WTC11 (cell line): ENCODE measurements at regions not wholly inside any gene's neighbourhood (a gene's known extent, or its start where the extent isn't known, plus 50 kb on each side); places are given as distances from the start of the nearest gene placed in this dataset.

Source experiments
- ATAC-seq: fragments of 200-7000 bp; cut with Tn5 transposase; 2 replicates; pipeline ENCODE4 v1.10.0; 2021; ENCODE audit warnings: mild to moderate bottlenecking, moderate library complexity
- CTCF ChIA-PET: fragments of 300-600 bp; sonication (Branson Sonifier 250); formaldehyde crosslinking; loops from one replicate; lab custom pipeline; 2021; ENCODE audit warnings: antibody characterized with exemption; lab: Charles Lee
- POLR2A ChIA-PET: fragments of 350-600 bp; sonication (Branson Sonifier 250); formaldehyde crosslinking; loops from one replicate; lab custom pipeline; 2021; ENCODE audit warnings: antibody characterized with exemption; lab: Charles Lee
- DNase-seq: peaks from one replicate; pipeline ENCODE4 v3.0.0; 2021; ENCODE audit warnings: low spot score
- H3K27ac Mint-ChIP-seq: 2 replicates; pipeline ENCODE4 v1.8.0; 2021; ENCODE audit warnings: mixed read lengths
- H3K27me3 Mint-ChIP-seq: 2 replicates; pipeline ENCODE4 v1.8.0; 2021; ENCODE audit warnings: low read depth, mild to moderate bottlenecking, moderate library complexity, mixed read lengths
- H3K36me3 Mint-ChIP-seq: 2 replicates; pipeline ENCODE4 v1.8.0; 2021; ENCODE audit warnings: mixed read lengths
- H3K4me1 Mint-ChIP-seq: 2 replicates; pipeline ENCODE4 v1.8.0; 2022; ENCODE audit warnings: mixed read lengths
- H3K4me3 Mint-ChIP-seq: 2 replicates; pipeline ENCODE4 v1.8.0; 2021; ENCODE audit warnings: mild to moderate bottlenecking, moderate library complexity, mixed read lengths
- H3K9me3 Mint-ChIP-seq: 2 replicates; pipeline ENCODE4 v1.8.0; 2021; ENCODE audit warnings: mixed read lengths
- ATF3 ChIP-seq: sonication (generic); formaldehyde crosslinking; conservative IDR thresholded peaks from 2 replicates; pipeline ENCODE4 v1.8.1; 2022; ENCODE audit warnings: mild to moderate bottlenecking, missing genetic modification reagents
- CBFB ChIP-seq: sonication (generic); formaldehyde crosslinking; IDR thresholded peaks from 2 replicates; pipeline ENCODE4 v1.8.1; 2022; ENCODE audit warnings: mild to moderate bottlenecking, low read depth, missing genetic modification reagents
- CREB1 ChIP-seq: sonication (generic); formaldehyde crosslinking; IDR thresholded peaks from 2 replicates; pipeline ENCODE4 v1.8.0; 2023; ENCODE audit warnings: mild to moderate bottlenecking, missing genetic modification reagents
- E2F4 ChIP-seq: sonication (generic); formaldehyde crosslinking; IDR thresholded peaks from 2 replicates; pipeline ENCODE4 v1.8.1; 2022; ENCODE audit warnings: low read depth, mild to moderate bottlenecking, moderate library complexity, missing genetic modification reagents, borderline replicate concordance
- GABPB1 ChIP-seq: sonication (generic); formaldehyde crosslinking; IDR thresholded peaks from 2 replicates; pipeline ENCODE4 v1.8.1; 2023; ENCODE audit warnings: mild to moderate bottlenecking, missing genetic modification reagents
- IRF2 ChIP-seq: sonication (generic); formaldehyde crosslinking; IDR thresholded peaks from 2 replicates; pipeline ENCODE4 v1.8.0; 2022; ENCODE audit warnings: low read depth, missing genetic modification reagents, borderline replicate concordance
- MXD4 ChIP-seq: fragments of 250-450 bp; sonication (Bioruptor Pico); IDR thresholded peaks from 2 replicates; pipeline ENCODE4 v1.8.0; 2021; ENCODE audit warnings: mild to moderate bottlenecking, moderate library complexity, borderline replicate concordance
- NFE2L1 ChIP-seq: sonication (generic); formaldehyde crosslinking; IDR thresholded peaks from 2 replicates; pipeline ENCODE4 v1.8.1; 2023; ENCODE audit warnings: missing genetic modification reagents
- NFYB ChIP-seq: sonication (generic); formaldehyde crosslinking; conservative IDR thresholded peaks from 2 replicates; pipeline ENCODE4 v1.8.0; 2022; ENCODE audit warnings: low read depth, missing genetic modification reagents
- SP1 ChIP-seq: sonication (generic); formaldehyde crosslinking; conservative IDR thresholded peaks from 2 replicates; pipeline ENCODE4 v1.8.1; 2022; ENCODE audit warnings: missing genetic modification reagents
- ZNF138 ChIP-seq: sonication (generic); formaldehyde crosslinking; conservative IDR thresholded peaks from 2 replicates; pipeline ENCODE4 v1.8.1; 2022; ENCODE audit warnings: mild to moderate bottlenecking, moderate library complexity, missing genetic modification reagents
- ZNF232 ChIP-seq: sonication (generic); formaldehyde crosslinking; IDR thresholded peaks from 2 replicates; pipeline ENCODE4 v1.8.0; 2022; ENCODE audit warnings: mild to moderate bottlenecking, missing genetic modification reagents
- ZNF512 ChIP-seq: sonication (generic); formaldehyde crosslinking; IDR thresholded peaks from 2 replicates; pipeline ENCODE4 v1.8.1; 2022; ENCODE audit warnings: missing genetic modification reagents, borderline replicate concordance
- ZNF532 ChIP-seq: fragments of 250-450 bp; sonication (Bioruptor Pico); IDR thresholded peaks from 2 replicates; pipeline ENCODE4 v1.9.0; 2021; ENCODE audit warnings: mild to moderate bottlenecking, borderline replicate concordance
- TF ChIP-seq, protein P1 (sequence below): fragments of 250-450 bp; sonication (Bioruptor Pico); IDR thresholded peaks from 2 replicates; pipeline ENCODE4 v1.9.0; 2021; ENCODE audit warnings: mild to moderate bottlenecking
- TF ChIP-seq, protein P2 (sequence below): sonication (generic); formaldehyde crosslinking; IDR thresholded peaks from 2 replicates; pipeline ENCODE4 v1.8.1; 2023; ENCODE audit warnings: mild to moderate bottlenecking, moderate library complexity, missing genetic modification reagents
- TF ChIP-seq, protein P3 (sequence below): sonication (generic); formaldehyde crosslinking; IDR thresholded peaks from 2 replicates; pipeline ENCODE4 v1.8.0; 2022; ENCODE audit warnings: mild to moderate bottlenecking, missing genetic modification reagents
- TF ChIP-seq, protein P4 (sequence below): sonication (generic); formaldehyde crosslinking; IDR thresholded peaks from 2 replicates; pipeline ENCODE4 v1.8.0; 2023; ENCODE audit warnings: missing genetic modification reagents

GRCh38 chr18:73750052-73750451 is 397.6 kb downstream of the FBXO15 start (continued):
- TF ChIP-seq, protein P1, sequence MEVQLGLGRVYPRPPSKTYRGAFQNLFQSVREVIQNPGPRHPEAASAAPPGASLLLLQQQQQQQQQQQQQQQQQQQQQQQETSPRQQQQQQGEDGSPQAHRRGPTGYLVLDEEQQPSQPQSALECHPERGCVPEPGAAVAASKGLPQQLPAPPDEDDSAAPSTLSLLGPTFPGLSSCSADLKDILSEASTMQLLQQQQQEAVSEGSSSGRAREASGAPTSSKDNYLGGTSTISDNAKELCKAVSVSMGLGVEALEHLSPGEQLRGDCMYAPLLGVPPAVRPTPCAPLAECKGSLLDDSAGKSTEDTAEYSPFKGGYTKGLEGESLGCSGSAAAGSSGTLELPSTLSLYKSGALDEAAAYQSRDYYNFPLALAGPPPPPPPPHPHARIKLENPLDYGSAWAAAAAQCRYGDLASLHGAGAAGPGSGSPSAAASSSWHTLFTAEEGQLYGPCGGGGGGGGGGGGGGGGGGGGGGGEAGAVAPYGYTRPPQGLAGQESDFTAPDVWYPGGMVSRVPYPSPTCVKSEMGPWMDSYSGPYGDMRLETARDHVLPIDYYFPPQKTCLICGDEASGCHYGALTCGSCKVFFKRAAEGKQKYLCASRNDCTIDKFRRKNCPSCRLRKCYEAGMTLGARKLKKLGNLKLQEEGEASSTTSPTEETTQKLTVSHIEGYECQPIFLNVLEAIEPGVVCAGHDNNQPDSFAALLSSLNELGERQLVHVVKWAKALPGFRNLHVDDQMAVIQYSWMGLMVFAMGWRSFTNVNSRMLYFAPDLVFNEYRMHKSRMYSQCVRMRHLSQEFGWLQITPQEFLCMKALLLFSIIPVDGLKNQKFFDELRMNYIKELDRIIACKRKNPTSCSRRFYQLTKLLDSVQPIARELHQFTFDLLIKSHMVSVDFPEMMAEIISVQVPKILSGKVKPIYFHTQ (CRISPR knock-in tag), result no peak
- no peak for TF ChIP-seq ZNF532

DNA sequence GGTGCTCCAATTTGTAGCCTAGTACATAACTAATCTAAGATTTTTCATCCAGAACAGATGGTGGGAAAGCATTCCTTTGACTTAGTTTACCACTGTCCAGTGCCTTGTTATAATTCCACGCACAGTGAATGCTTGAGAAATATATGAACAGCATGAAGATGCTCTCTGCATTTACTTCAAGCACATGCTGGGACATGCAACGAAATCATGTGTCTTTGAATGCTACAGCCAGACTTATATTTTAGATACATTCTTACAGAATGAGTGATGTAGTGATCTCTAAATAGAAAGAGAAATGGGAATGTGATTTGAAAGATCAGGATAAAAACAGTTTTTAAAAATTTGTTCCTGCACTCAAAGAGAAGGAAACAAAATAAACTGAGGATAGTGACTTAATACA is 398.3 kb downstream of the FBXO15 start:
- TF ChIP-seq MXD4 (CRISPR knock-in tag) (no peak), E2F4 (CRISPR knock-in tag) (no peak), IRF2 (CRISPR knock-in tag) (no peak), CBFB (CRISPR knock-in tag) (no peak), NFE2L1 (no peak), ZNF512 (no peak), ZNF232 (no peak), NFYB (CRISPR knock-in tag) (no peak), CREB1 (no peak), ZNF138 (CRISPR knock-in tag) (no peak), ATF3 (CRISPR knock-in tag) (no peak), GABPB1 (no peak), SP1 (no peak)
- TF ChIP-seq, protein P2, sequence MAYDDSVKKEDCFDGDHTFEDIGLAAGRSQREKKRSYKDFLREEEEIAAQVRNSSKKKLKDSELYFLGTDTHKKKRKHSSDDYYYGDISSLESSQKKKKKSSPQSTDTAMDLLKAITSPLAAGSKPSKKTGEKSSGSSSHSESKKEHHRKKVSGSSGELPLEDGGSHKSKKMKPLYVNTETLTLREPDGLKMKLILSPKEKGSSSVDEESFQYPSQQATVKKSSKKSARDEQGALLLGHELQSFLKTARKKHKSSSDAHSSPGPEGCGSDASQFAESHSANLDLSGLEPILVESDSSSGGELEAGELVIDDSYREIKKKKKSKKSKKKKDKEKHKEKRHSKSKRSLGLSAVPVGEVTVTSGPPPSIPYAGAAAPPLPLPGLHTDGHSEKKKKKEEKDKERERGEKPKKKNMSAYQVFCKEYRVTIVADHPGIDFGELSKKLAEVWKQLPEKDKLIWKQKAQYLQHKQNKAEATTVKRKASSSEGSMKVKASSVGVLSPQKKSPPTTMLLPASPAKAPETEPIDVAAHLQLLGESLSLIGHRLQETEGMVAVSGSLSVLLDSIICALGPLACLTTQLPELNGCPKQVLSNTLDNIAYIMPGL (CRISPR knock-in tag), result no peak
- TF ChIP-seq, protein P3, sequence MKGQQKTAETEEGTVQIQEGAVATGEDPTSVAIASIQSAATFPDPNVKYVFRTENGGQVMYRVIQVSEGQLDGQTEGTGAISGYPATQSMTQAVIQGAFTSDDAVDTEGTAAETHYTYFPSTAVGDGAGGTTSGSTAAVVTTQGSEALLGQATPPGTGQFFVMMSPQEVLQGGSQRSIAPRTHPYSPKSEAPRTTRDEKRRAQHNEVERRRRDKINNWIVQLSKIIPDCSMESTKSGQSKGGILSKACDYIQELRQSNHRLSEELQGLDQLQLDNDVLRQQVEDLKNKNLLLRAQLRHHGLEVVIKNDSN (CRISPR knock-in tag), result no peak
- TF ChIP-seq, protein P4, sequence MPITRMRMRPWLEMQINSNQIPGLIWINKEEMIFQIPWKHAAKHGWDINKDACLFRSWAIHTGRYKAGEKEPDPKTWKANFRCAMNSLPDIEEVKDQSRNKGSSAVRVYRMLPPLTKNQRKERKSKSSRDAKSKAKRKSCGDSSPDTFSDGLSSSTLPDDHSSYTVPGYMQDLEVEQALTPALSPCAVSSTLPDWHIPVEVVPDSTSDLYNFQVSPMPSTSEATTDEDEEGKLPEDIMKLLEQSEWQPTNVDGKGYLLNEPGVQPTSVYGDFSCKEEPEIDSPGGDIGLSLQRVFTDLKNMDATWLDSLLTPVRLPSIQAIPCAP (CRISPR knock-in tag), result no peak
- Mint-ChIP-seq H3K4me1 (peaks cover 19% of the 10 kb centered on the region), H3K27me3 (no peaks in the 10 kb centered on the region), H3K36me3 (no peaks in the 10 kb centered on the region), H3K27ac (no peak overlapping the region), H3K4me3 (no peak overlapping the region), H3K9me3 (peaks cover 3% of the 10 kb centered on the region; the same call in 1 of the 2 replicates)
- ChIA-PET POLR2A (no interaction called here), CTCF (no interaction called here)
- no peak for ATAC-seq
- no peak for DNase-seq
